HG03558 (cell line): ENCODE measurements at regions not wholly inside any gene's neighbourhood (a gene's known extent, or its start where the extent isn't known, plus 50 kb on each side); places are given as distances from the start of the nearest gene placed in this dataset.
"Not testable (repeated sequence)": the region's sequence is repeated elsewhere in the genome, so short reads cannot be mapped to it uniquely, and the experiment has no call there.

Experiments used
- ATAC-seq: cut with Tn5 transposase; IDR thresholded peaks from one replicate; pipeline ENCODE4 v1.9.1; 2021; ENCODE audit warnings: moderate number of reproducible peaks; ENCODE audit not compliant: unreplicated experiment; ENCODE audit errors: extremely low read depth

DNA sequence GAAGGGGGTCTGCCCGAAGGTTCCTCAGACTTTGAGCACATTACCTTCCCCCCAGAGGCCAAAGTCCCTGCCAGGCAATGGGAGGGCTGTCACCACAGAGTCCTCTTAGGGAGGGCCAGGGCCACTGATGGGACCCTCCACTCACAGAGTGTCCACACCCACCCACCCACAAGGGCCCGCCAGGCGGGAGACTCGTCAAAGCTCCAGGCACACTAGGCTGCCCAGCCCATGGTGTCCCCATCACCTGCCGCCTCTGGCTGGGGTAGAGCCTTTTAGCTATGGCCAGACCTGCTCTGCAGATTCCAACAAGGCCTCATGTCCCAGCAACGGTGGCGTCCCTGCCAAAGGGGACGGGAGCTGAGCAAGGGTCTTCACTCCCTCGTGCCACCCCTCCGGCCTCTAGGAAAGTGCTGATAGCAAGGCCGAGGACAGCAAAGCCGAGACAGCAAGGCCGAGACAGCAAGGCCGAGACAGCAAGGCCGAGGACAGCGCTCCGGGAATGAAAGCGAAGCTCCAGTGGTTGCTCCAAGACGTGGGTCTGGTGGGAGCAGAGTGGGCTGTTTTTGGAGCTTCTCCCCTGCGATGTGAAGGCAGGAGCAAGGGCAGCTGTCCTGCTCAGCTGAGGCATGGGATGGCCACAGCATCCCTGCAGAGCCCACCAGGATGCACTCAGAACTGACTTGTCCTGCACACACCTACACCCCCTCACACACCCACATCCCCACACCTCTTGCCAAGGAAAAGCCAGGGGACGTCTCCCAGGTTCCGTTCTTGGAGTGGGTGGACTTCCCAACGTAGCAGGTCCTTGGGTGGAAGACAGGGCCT is 123.4 kb downstream of the CRYAA start:
- ATAC-seq, result no peak

GRCh38 chr21:43291347-43291950 is 122.6 kb downstream of the CRYAA start:
- ATAC-seq, result no peak

GRCh38 chr21:43290421-43291346 is 121.9 kb downstream of the CRYAA start:
- ATAC-seq, result no peak

GRCh38 chr21:43289966-43290365 is 121.2 kb downstream of the CRYAA start:
- no peak for ATAC-seq

DNA sequence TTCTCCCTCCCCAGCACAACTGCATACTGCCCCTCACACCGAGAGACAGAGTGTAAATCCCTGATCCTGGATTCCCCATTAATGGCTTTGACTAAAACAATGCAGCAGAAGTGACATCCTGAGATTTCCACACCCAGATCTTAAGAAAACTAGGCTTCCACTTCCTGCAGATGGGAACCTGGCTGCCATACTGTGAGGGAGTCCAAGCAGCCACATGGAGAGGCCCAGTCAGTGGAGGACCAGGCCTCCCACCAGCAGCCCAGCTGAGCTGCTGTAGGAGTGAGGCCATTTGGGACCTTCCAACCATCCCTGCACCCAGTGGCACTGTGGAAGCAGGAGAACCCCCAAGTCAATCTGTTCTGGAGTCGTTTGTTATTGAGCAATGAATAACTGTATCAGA is 120.6 kb downstream of the CRYAA start:
- no peak for ATAC-seq

DNA sequence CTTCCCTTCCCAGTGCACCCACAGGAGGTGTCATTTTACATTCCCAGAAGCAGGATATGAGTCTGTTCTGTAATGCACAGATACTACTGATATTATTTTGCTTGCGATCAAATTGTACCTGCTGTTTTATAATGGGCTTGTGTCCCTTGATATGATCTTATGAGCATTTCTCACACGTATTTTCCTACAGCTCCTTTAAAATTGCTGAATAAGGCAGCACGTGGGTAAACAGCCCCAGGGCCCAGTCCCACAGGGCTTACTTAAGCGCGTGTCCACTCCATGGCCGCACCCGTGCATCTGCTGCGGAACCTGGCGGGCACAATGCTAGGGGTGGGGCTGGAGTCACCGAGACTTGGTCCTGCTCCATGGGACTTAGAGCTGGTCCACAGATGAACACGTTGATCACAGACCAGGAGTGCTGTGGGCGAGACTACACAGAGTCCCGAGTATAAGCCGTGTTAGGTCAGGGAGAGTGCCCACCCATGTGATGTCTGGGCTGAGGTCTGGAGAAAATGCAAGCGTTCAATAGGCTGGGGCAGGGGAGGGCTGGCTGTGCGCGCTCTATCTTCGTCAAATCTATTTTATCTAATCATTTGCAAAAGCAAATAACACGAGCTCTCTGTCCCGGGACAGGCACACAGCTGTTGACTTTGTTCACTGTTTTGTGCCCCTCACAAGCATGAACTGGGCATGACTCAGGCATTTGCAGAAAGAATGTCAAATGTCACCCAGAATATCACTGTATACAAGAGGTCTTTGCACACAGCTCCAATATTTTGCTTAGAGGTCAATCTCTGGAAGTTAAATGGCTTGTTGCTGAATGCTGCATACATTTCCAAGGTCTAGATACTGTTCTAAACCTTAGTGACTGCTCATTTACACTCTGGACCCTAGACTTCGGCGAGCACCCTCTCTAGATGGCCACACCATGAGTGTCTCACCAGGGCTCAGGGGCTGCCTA is 119.3 kb downstream of the CRYAA start:
- no peak for ATAC-seq

DNA sequence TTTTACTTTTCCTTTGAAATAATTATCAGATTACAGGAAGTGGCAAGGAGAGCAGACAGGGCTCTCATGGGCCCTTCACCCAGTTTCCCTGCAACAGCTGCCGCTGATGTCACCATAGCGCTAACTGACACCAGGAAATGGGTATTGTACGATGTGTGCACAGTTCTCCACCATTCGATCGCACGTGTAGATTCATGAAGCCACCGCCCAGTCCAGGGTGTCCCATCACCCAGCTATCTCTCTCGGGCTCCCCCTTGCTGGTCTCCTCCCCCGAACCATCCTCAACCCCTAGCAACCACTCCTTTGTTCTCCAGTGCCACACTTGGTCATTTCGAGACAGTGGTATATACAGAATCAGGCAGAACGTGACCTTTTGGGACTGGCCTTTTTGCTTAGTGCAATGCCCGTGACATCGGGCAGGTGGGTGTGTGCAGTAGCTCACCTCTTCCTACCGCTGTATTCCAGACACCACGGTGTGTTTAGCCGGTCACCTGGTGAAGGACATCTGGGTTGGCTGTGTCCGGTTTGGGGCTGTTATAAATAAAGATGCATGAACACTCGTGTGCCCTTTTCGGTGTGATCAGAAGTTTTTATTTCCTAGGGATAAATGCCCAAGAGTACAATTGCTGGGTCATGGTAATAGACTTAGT is 118.4 kb downstream of the CRYAA start:
- ATAC-seq, result no peak

- no peak for ATAC-seq
Measured at GRCh38 chr21:43286196-43286595, 117.4 kb downstream of the CRYAA start.

DNA sequence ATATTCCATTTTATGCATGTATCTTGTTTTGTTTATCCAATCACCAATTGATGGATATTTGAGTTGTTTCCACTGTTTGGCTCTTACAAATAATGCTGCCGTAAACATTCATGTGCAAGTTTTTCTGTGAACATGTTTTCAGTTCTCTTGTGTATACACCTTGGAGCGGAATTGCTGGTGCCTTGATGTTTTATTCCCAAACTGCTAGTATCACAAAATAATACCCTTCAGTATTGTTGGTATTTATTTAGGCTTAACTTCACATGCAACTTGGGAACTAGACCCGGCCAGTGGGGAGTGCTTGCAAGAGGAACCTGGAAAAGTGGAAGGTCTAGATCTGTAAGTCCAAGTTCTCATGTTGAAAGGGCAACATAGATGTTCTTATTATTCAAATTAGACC is 115.9 kb downstream of the CRYAA start:
- ATAC-seq, result no peak

- ATAC-seq, result no peak
Measured at GRCh38 chr21:43284238-43284637, 115.4 kb downstream of the CRYAA start.

GRCh38 chr21:43283925-43284221 is 115.1 kb downstream of the CRYAA start:
- ATAC-seq, result not testable (repeated sequence)

GRCh38 chr21:43283136-43283924 is 114.5 kb downstream of the CRYAA start:
- ATAC-seq, result no peak

DNA sequence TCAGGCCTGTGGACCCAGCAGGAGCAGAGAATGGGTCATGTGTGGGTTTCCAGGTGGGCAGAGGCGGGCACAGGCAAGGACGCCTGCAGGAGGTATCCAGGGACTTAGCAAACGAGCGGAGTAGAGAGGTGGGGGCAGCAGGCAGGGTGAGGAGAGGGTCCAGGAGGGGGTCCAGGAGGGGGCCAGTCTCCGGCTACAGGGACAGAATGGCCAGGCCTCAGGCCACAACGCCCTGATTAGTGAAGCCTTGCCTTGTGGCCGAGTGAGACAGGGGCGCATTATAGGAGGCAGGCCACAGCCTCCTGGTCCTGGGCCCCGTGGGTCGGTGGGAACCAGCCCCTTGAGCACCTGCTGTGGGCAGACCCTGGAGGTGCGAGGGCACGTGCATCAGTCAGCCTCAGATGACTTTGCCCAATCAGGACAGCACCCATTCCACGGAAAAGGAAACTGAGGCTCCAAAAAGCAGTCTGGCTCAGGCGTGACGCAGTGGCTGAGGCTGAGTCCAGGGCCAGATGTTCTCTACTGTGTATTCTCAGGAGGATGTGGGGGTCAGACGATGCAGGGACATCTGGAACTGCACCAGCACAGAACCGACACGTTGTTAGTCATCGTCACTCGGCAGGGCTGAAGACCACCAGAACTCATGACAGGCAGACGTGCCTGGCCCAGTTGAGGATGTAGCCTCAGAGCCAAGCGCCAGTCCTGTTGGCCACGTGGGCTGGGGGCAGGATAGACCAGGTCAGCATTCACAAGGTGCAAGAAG is 113.7 kb downstream of the CRYAA start:
- no peak for ATAC-seq

- ATAC-seq, result no peak
Measured at GRCh38 chr21:43281661-43282357, 113.0 kb downstream of the CRYAA start.

DNA sequence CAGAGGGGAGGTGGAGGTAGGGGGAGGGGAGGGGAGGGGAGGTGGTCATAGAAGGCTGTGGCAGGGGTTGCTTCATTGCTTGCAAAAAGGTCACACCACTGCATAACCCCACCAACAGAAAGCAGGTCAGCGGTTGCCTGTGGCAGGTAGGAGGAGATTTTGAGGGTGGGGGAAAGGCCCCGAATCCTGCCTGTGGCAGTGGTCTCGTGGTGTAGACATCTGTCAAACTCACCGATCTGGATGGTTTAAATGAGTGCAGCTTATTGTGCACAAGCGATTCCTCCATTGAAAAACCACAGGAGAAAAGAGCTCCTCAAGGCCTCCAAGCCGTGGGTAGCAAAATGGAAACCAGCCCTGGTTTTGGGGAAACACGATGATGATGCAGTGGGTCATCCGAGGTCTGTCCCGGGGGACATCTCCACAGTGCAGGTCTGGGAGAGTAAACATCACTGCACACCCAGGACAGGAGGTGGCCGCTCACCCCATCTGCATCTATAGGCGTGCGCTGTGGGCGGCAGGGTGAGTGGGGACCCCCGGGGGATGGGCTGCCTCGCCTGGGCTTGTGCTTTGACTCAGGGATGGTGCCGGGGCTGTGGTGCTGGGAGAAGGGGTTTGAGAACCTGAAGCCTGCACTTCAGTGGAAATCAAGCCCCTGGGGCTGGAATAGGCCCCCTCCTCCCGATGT is 112.3 kb downstream of the CRYAA start:
- no peak for ATAC-seq

GRCh38 chr21:43279578-43279894 is 110.7 kb downstream of the CRYAA start:
- ATAC-seq, result no peak
